Neural cell (in vitro differentiated cells): ENCODE measurements at regions not wholly inside any gene's neighbourhood (a gene's known extent, or its start where the extent isn't known, plus 50 kb on each side); places are given as distances from the start of the nearest gene placed in this dataset.

Source experiments
- H2AFZ ChIP-seq: fragments of 200-600, 300-800 bp; sonication (generic), shearing (Covaris generic); 2 replicates; pipeline ENCODE4 v1.6.0; 2014; ENCODE audit warnings: low read depth, mild to moderate bottlenecking, antibody characterized with exemption, low read length, moderate library complexity
- H3F3A ChIP-seq: fragments of 200-600 bp; shearing (Covaris generic); 2 replicates; pipeline ENCODE4 v1.6.1; 2016; ENCODE audit warnings: mild to moderate bottlenecking, moderate library complexity, mixed read lengths, antibody characterized with exemption, low read length; ENCODE audit not compliant: insufficient read depth, poor library complexity, severe bottlenecking
- H3K27ac ChIP-seq: fragments of 200-600, 300-800 bp; sonication (generic), shearing (Covaris generic); 2 replicates; pipeline ENCODE4 v1.5.1; 2014; ENCODE audit warnings: mild to moderate bottlenecking, low read length, moderate library complexity
- H3K27me3 ChIP-seq: fragments of 300-800, 200-600 bp; sonication (generic), shearing (Covaris generic); 2 replicates; pipeline ENCODE4 v1.6.0; 2014; ENCODE audit warnings: mild to moderate bottlenecking, low read depth, low read length, moderate library complexity; ENCODE audit not compliant: insufficient read depth
- H3K36me3 ChIP-seq: fragments of 300-800, 200-600 bp; sonication (generic), shearing (Covaris generic); 2 replicates; pipeline ENCODE4 v1.5.1; 2014; ENCODE audit warnings: mild to moderate bottlenecking, antibody characterized with exemption, low read length, moderate library complexity; ENCODE audit not compliant: insufficient read depth
- H3K4me2 ChIP-seq: fragments of 300-800, 200-600 bp; sonication (generic), shearing (Covaris generic); 2 replicates; pipeline ENCODE4 v1.6.0; 2014; ENCODE audit warnings: mild to moderate bottlenecking, low read length
- H3K4me3 ChIP-seq: fragments of 300-800, 200-600 bp; sonication (generic), shearing (Covaris generic); 2 replicates; pipeline ENCODE4 v1.5.1; 2014; ENCODE audit warnings: mild to moderate bottlenecking, low read length, moderate library complexity
- H3K79me2 ChIP-seq: fragments of 200-600 bp; shearing (Covaris generic); replicated peaks from 2 replicates; pipeline ENCODE4 v1.6.0; 2014; ENCODE audit warnings: mild to moderate bottlenecking, low read length, moderate library complexity; ENCODE audit not compliant: insufficient read depth
- H3K9ac ChIP-seq: fragments of 300-800, 200-600 bp; sonication (generic), shearing (Covaris generic); 2 replicates; pipeline ENCODE4 v1.6.1; 2016; ENCODE audit warnings: mild to moderate bottlenecking, low read length, mixed read lengths
- H3K9me2 ChIP-seq: fragments of 200-600 bp; shearing (Covaris generic); 2 replicates; pipeline ENCODE4 v1.6.1; 2016; ENCODE audit warnings: mild to moderate bottlenecking, low read length, mixed read lengths; ENCODE audit not compliant: insufficient read depth
- H3K9me3 ChIP-seq: fragments of 200-600, 300-800 bp; sonication (generic), shearing (Covaris generic); 2 replicates; pipeline ENCODE4 v1.6.1; 2016; ENCODE audit warnings: mild to moderate bottlenecking, mixed run types, low read length, moderate library complexity, mixed read lengths
- H4K20me1 ChIP-seq: fragments of 200-600 bp; shearing (Covaris generic); 2 replicates; pipeline ENCODE4 v1.6.1; 2016; ENCODE audit warnings: mild to moderate bottlenecking, mixed run types; ENCODE audit not compliant: insufficient read depth
- CTCF ChIP-seq: fragments of 450-650 bp; IDR thresholded peaks from 2 replicates; pipeline ENCODE4 v1.5.1; 2014; ENCODE audit warnings: antibody characterized with exemption, mild to moderate bottlenecking, moderate library complexity; ENCODE audit not compliant: poor library complexity, severe bottlenecking
- EP300 ChIP-seq: fragments of 450-650 bp; conservative IDR thresholded peaks from 2 replicates; pipeline ENCODE4 v1.6.1; 2014; ENCODE audit warnings: antibody characterized with exemption, mild to moderate bottlenecking, moderate library complexity; ENCODE audit not compliant: poor library complexity, severe bottlenecking
- EZH2 ChIP-seq: fragments of 200-600, 300-800 bp; shearing (Covaris generic), sonication (generic); IDR thresholded peaks from 2 replicates; pipeline ENCODE4 v1.6.1; 2014; ENCODE audit warnings: antibody characterized with exemption, low read length, borderline replicate concordance, mild to moderate bottlenecking; ENCODE audit not compliant: insufficient read depth, poor library complexity, severe bottlenecking
- MXI1 ChIP-seq: fragments of 450-650 bp; conservative IDR thresholded peaks from 2 replicates; pipeline ENCODE4 v1.6.1; 2014; ENCODE audit warnings: antibody characterized with exemption, mild to moderate bottlenecking; ENCODE audit not compliant: poor library complexity, severe bottlenecking
- POLR2AphosphoS5 ChIP-seq: IDR thresholded peaks from 2 replicates; pipeline ENCODE4 v1.6.1; 2012
- RAD21 ChIP-seq: fragments of 450-650 bp; conservative IDR thresholded peaks from 2 replicates; pipeline ENCODE4 v1.6.1; 2014; ENCODE audit warnings: antibody characterized with exemption, mild to moderate bottlenecking, moderate library complexity
- REST ChIP-seq: IDR thresholded peaks from 2 replicates; pipeline ENCODE4 v1.6.1; 2012; ENCODE audit warnings: borderline replicate concordance
- SMC3 ChIP-seq: fragments of 450-650 bp; conservative IDR thresholded peaks from 2 replicates; pipeline ENCODE4 v1.6.1; 2014; ENCODE audit warnings: antibody characterized with exemption, mild to moderate bottlenecking, moderate library complexity; ENCODE audit not compliant: poor library complexity
- TAF1 ChIP-seq: IDR thresholded peaks from 2 replicates; pipeline ENCODE4 v1.6.1; 2012; ENCODE audit warnings: low read depth

- TF ChIP-seq EZH2, result no peak
- no peak for TF ChIP-seq MXI1
These were observed 471.4 kb upstream of the SLC10A2 start (continued) for GRCh38 chr13:103537616-103538015.

GRCh38 chr13:103531278-103531677 is 465.1 kb upstream of the SLC10A2 start:
- H3K36me3 ChIP-seq, result no peaks in the 10 kb centered on the region
- H3K9ac ChIP-seq, result no peak overlapping the region
- H3K4me2 ChIP-seq, result no peak overlapping the region
- H3K27me3 ChIP-seq, result no peaks in the 10 kb centered on the region
- TF ChIP-seq RAD21 (no peak), POLR2AphosphoS5 (no peak), CTCF (no peak), SMC3 (no peak), EZH2 (no peak), TAF1 (no peak), EP300 (no peak), MXI1 (no peak), REST (no peak)
- no peaks in the 10 kb centered on the region for H3K79me2 ChIP-seq
- no peaks in the 10 kb centered on the region for H3K9me2 ChIP-seq
- H3K27ac ChIP-seq, result no peak overlapping the region
- H2AFZ ChIP-seq, result no peak overlapping the region
- no peaks in the 10 kb centered on the region for H3F3A ChIP-seq
- no peaks in the 10 kb centered on the region for H4K20me1 ChIP-seq
- no peak overlapping the region for H3K4me3 ChIP-seq
- H3K9me3 ChIP-seq, result no peaks in the 10 kb centered on the region

GRCh38 chr13:103528437-103528836 is 462.2 kb upstream of the SLC10A2 start:
- Histone ChIP-seq H3K9ac (no peak overlapping the region), H2AFZ (no peak overlapping the region), H3K79me2 (no peaks in the 10 kb centered on the region), H3K27me3 (no peaks in the 10 kb centered on the region), H3K9me2 (no peaks in the 10 kb centered on the region), H3K36me3 (no peaks in the 10 kb centered on the region), H3F3A (no peaks in the 10 kb centered on the region), H3K4me2 (no peak overlapping the region), H3K27ac (no peak overlapping the region), H4K20me1 (no peaks in the 10 kb centered on the region), H3K4me3 (no peak overlapping the region), H3K9me3 (no peaks in the 10 kb centered on the region)
- TF ChIP-seq EP300 (no peak), POLR2AphosphoS5 (no peak), CTCF (no peak), SMC3 (no peak), TAF1 (no peak), RAD21 (no peak), MXI1 (no peak), EZH2 (no peak), REST (no peak)
